ENCODE measurements at regions not wholly inside any gene's neighbourhood (a gene's known extent, or its start where the extent isn't known, plus 50 kb on each side); places are given as distances from the start of the nearest gene placed in this dataset.

DNA sequence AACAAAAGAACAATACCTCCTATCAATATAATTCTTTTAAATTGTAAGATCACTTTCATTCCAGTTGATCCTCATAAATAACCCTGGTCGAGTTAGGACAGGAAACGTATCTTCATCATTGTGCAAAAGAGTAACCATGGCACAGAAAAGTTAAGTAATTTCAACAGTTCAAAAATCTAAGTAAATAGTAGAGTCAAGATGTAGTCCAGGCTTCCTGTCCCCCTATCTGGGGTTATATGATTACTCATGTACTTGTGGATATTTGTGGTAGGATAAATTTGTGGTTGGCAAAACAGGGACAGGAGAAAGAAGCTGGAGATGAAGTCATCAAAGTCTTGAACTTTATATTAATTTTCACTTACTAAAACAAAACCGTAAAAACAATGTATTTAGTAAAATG, 772.6 kb downstream of the TSN start:
- TF ChIP-seq SAP30 (IDR thresholded peaks at IDR 0.05; ENCODE audit: insufficient read depth, insufficient replicate concordance, low read length) (no peak), CHD1 (IDR thresholded peaks at IDR 0.05; ENCODE audit: low read depth, low read length) (no peak), YY1 (IDR thresholded peaks at IDR 0.05; ENCODE audit: low read depth, low read length) (no peak), EZH2 (IDR thresholded peaks at IDR 0.05; ENCODE audit: low read depth, low read length, severe bottlenecking) (no peak), CHD2 (IDR thresholded peaks at IDR 0.05; ENCODE audit: low read length) (no peak), EP300 (IDR thresholded peaks at IDR 0.05; ENCODE audit: borderline replicate concordance in 1 of 2, low read depth in 2 of 2, low read length in 2 of 2) (no peak), TBP (IDR thresholded peaks at IDR 0.05; ENCODE audit: low read depth, low read length) (no peak), CEBPB (IDR thresholded peaks at IDR 0.05; ENCODE audit: low read depth, low read length) (no peak)
- TF ChIP-seq, protein P1, sequence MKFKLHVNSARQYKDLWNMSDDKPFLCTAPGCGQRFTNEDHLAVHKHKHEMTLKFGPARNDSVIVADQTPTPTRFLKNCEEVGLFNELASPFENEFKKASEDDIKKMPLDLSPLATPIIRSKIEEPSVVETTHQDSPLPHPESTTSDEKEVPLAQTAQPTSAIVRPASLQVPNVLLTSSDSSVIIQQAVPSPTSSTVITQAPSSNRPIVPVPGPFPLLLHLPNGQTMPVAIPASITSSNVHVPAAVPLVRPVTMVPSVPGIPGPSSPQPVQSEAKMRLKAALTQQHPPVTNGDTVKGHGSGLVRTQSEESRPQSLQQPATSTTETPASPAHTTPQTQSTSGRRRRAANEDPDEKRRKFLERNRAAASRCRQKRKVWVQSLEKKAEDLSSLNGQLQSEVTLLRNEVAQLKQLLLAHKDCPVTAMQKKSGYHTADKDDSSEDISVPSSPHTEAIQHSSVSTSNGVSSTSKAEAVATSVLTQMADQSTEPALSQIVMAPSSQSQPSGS (IDR thresholded peaks at IDR 0.05; ENCODE audit: low read length): no peak
- TF ChIP-seq, protein P2, sequence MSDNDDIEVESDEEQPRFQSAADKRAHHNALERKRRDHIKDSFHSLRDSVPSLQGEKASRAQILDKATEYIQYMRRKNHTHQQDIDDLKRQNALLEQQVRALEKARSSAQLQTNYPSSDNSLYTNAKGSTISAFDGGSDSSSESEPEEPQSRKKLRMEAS (IDR thresholded peaks at IDR 0.05): no peak
- TF ChIP-seq, protein P3, sequence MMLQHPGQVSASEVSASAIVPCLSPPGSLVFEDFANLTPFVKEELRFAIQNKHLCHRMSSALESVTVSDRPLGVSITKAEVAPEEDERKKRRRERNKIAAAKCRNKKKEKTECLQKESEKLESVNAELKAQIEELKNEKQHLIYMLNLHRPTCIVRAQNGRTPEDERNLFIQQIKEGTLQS (IDR thresholded peaks at IDR 0.05; ENCODE audit: insufficient read depth, low read depth, low read length): no peak
- TF ChIP-seq, protein P4, sequence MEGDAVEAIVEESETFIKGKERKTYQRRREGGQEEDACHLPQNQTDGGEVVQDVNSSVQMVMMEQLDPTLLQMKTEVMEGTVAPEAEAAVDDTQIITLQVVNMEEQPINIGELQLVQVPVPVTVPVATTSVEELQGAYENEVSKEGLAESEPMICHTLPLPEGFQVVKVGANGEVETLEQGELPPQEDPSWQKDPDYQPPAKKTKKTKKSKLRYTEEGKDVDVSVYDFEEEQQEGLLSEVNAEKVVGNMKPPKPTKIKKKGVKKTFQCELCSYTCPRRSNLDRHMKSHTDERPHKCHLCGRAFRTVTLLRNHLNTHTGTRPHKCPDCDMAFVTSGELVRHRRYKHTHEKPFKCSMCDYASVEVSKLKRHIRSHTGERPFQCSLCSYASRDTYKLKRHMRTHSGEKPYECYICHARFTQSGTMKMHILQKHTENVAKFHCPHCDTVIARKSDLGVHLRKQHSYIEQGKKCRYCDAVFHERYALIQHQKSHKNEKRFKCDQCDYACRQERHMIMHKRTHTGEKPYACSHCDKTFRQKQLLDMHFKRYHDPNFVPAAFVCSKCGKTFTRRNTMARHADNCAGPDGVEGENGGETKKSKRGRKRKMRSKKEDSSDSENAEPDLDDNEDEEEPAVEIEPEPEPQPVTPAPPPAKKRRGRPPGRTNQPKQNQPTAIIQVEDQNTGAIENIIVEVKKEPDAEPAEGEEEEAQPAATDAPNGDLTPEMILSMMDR (IDR thresholded peaks at IDR 0.05; ENCODE audit: control extremely low read depth in 1 of 3, insufficient read depth in 1 of 3, low read depth in 1 of 3, low read length in 3 of 3): no peak
